ENCODE measurements at regions not wholly inside any gene's neighbourhood (a gene's known extent, or its start where the extent isn't known, plus 50 kb on each side); places are given as distances from the start of the nearest gene placed in this dataset.

- TF ChIP-seq, protein P1, sequence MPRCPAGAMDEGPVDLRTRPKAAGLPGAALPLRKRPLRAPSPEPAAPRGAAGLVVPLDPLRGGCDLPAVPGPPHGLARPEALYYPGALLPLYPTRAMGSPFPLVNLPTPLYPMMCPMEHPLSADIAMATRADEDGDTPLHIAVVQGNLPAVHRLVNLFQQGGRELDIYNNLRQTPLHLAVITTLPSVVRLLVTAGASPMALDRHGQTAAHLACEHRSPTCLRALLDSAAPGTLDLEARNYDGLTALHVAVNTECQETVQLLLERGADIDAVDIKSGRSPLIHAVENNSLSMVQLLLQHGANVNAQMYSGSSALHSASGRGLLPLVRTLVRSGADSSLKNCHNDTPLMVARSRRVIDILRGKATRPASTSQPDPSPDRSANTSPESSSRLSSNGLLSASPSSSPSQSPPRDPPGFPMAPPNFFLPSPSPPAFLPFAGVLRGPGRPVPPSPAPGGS (IDR thresholded peaks at IDR 0.05; ENCODE audit: borderline replicate concordance, insufficient read depth, low read depth, low read length, poor library complexity, severe bottlenecking), result no peak
- TF ChIP-seq, protein P2, sequence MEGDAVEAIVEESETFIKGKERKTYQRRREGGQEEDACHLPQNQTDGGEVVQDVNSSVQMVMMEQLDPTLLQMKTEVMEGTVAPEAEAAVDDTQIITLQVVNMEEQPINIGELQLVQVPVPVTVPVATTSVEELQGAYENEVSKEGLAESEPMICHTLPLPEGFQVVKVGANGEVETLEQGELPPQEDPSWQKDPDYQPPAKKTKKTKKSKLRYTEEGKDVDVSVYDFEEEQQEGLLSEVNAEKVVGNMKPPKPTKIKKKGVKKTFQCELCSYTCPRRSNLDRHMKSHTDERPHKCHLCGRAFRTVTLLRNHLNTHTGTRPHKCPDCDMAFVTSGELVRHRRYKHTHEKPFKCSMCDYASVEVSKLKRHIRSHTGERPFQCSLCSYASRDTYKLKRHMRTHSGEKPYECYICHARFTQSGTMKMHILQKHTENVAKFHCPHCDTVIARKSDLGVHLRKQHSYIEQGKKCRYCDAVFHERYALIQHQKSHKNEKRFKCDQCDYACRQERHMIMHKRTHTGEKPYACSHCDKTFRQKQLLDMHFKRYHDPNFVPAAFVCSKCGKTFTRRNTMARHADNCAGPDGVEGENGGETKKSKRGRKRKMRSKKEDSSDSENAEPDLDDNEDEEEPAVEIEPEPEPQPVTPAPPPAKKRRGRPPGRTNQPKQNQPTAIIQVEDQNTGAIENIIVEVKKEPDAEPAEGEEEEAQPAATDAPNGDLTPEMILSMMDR (IDR thresholded peaks at IDR 0.05 in 2 of 3, conservative IDR thresholded peaks at IDR 0.05 in 1 of 3; ENCODE audit: control insufficient read depth in 2 of 3, extremely low read depth in 1 of 3, insufficient read depth in 1 of 3, low read depth in 3 of 3, low read length in 3 of 3), result no peak
- no peak for TF ChIP-seq FOXK2 (IDR thresholded peaks at IDR 0.05)
- TF ChIP-seq ZNF217 (IDR thresholded peaks at IDR 0.05), result no peak
- TF ChIP-seq POLR2A (IDR thresholded peaks at IDR 0.05; ENCODE audit: low read depth, low read length), result no peak
- no peak for TF ChIP-seq YY1 (IDR thresholded peaks at IDR 0.05; ENCODE audit: low read depth, low read length)
- TF ChIP-seq STAT1 (conservative IDR thresholded peaks at IDR 0.05), result no peak
- no peak for TF ChIP-seq EZH2 (IDR thresholded peaks at IDR 0.05; ENCODE audit: borderline replicate concordance, control insufficient read depth, low read depth, low read length)
- no peak for TF ChIP-seq NRF1 (conservative IDR thresholded peaks at IDR 0.05; ENCODE audit: low read depth, low read length)
- TF ChIP-seq POLR2AphosphoS2 (IDR thresholded peaks at IDR 0.05; ENCODE audit: low read depth, low read length), result no peak
- no peak for TF ChIP-seq TAF1 (IDR thresholded peaks at IDR 0.05; ENCODE audit: borderline replicate concordance, low read depth, low read length)
- TF ChIP-seq SPI1 (IDR thresholded peaks at IDR 0.05; ENCODE audit: borderline replicate concordance, insufficient read depth, low read depth, low read length), result no peak
These were observed 196.4 kb downstream of the RPAP3 start for GRCh38 chr12:47509398-47509851.

Data from GM12878 (cell line).